HG03064 (cell line): ENCODE measurements at regions not wholly inside any gene's neighbourhood (a gene's known extent, or its start where the extent isn't known, plus 50 kb on each side); places are given as distances from the start of the nearest gene placed in this dataset.
"Not testable (repeated sequence)": the region's sequence is repeated elsewhere in the genome, so short reads cannot be mapped to it uniquely, and the experiment has no call there.

Experiments
- ATAC-seq: cut with Tn5 transposase; IDR thresholded peaks from one replicate; pipeline ENCODE4 v1.9.1; 2021; ENCODE audit warnings: low read depth; ENCODE audit not compliant: unreplicated experiment

GRCh38 chr21:18549214-18549905 is 145.8 kb upstream of the TMPRSS15 start:
- no peak for ATAC-seq

GRCh38 chr21:18550361-18550760 is 146.8 kb upstream of the TMPRSS15 start:
- ATAC-seq, result no peak

- ATAC-seq, result no peak
These were observed 150.2 kb upstream of the TMPRSS15 start for GRCh38 chr21:18553786-18554185.

GRCh38 chr21:18567770-18568169 is 164.2 kb upstream of the TMPRSS15 start:
- ATAC-seq, result not testable (repeated sequence)

GRCh38 chr21:18588001-18588662 is 184.5 kb upstream of the TMPRSS15 start:
- no peak for ATAC-seq

GRCh38 chr21:18601146-18601545 is 197.6 kb upstream of the TMPRSS15 start:
- ATAC-seq, result no peak

GRCh38 chr21:18602711-18603110 is 199.1 kb upstream of the TMPRSS15 start:
- ATAC-seq, result no peak

GRCh38 chr21:18603261-18603660 is 199.7 kb upstream of the TMPRSS15 start:
- no peak for ATAC-seq

- no peak for ATAC-seq
These were observed 200.4 kb upstream of the TMPRSS15 start for GRCh38 chr21:18603980-18604379.

GRCh38 chr21:18608226-18608625 is 204.6 kb upstream of the TMPRSS15 start:
- ATAC-seq, result no peak

GRCh38 chr21:18614303-18614702 is 210.7 kb upstream of the TMPRSS15 start:
- no peak for ATAC-seq

- no peak for ATAC-seq
These were observed 213.7 kb upstream of the TMPRSS15 start for GRCh38 chr21:18617291-18617690.

- no peak for ATAC-seq
These were observed 216.9 kb upstream of the TMPRSS15 start for GRCh38 chr21:18620436-18620835.

- ATAC-seq, result no peak
These were observed 218.8 kb upstream of the TMPRSS15 start for GRCh38 chr21:18622383-18622782.

GRCh38 chr21:18630446-18630845 is 226.9 kb upstream of the TMPRSS15 start:
- ATAC-seq, result no peak

- ATAC-seq, result no peak
These were observed 233.3 kb upstream of the TMPRSS15 start for GRCh38 chr21:18636897-18637296.

- no peak for ATAC-seq
These were observed 242.5 kb upstream of the TMPRSS15 start for GRCh38 chr21:18646116-18646515.

- ATAC-seq, result no peak
These were observed 252.3 kb upstream of the TMPRSS15 start for GRCh38 chr21:18655931-18656330.

GRCh38 chr21:18661842-18662241 is 258.3 kb upstream of the TMPRSS15 start:
- ATAC-seq, result no peak

- ATAC-seq, result no peak
These were observed 260.1 kb upstream of the TMPRSS15 start for GRCh38 chr21:18663663-18664062.

- ATAC-seq, result no peak
These were observed 263.1 kb upstream of the TMPRSS15 start for GRCh38 chr21:18666725-18667124.

GRCh38 chr21:18673789-18674188 is 270.2 kb upstream of the TMPRSS15 start:
- no peak for ATAC-seq
